ENCODE measurements at regions not wholly inside any gene's neighbourhood (a gene's known extent, or its start where the extent isn't known, plus 50 kb on each side); places are given as distances from the start of the nearest gene placed in this dataset.

DNA sequence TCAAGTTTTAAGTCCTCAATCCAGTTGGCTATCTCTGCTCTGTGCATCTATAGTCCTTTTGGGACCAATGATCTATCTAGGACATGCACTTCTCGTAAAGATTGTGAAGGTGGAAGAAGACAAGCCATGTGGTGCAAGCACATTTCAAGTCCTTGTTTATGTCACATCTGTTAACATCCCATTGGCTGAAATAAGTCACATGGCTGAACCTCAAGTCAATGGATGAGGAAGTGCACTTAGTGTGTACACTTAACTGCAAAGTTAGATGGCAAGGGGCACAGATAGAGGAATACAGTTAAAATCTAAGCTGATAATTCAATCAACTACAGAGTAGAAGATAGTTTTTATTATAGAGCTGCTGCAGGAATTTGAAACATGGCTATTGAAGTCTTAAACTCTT, 362.8 kb upstream of the TBX3 start:
- no peak overlapping the region for H3K4me3 ChIP-seq
- no peak overlapping the region for H3K27ac ChIP-seq
- no peak for DNase-seq (ENCODE audit: low spot score in 2 of 2)
- no peaks in the 10 kb centered on the region for H3K9me3 ChIP-seq
- H3K4me1 ChIP-seq: no peaks in the 10 kb centered on the region
- H3K36me3 ChIP-seq: no peaks in the 10 kb centered on the region
- TF ChIP-seq, protein P1, sequence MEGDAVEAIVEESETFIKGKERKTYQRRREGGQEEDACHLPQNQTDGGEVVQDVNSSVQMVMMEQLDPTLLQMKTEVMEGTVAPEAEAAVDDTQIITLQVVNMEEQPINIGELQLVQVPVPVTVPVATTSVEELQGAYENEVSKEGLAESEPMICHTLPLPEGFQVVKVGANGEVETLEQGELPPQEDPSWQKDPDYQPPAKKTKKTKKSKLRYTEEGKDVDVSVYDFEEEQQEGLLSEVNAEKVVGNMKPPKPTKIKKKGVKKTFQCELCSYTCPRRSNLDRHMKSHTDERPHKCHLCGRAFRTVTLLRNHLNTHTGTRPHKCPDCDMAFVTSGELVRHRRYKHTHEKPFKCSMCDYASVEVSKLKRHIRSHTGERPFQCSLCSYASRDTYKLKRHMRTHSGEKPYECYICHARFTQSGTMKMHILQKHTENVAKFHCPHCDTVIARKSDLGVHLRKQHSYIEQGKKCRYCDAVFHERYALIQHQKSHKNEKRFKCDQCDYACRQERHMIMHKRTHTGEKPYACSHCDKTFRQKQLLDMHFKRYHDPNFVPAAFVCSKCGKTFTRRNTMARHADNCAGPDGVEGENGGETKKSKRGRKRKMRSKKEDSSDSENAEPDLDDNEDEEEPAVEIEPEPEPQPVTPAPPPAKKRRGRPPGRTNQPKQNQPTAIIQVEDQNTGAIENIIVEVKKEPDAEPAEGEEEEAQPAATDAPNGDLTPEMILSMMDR (IDR thresholded peaks at IDR 0.05): no peak
- TF ChIP-seq POLR2A (IDR thresholded peaks at IDR 0.05) (no peak), POLR2AphosphoS5 (IDR thresholded peaks at IDR 0.05) (no peak)
- intact Hi-C loops (cut with DNase I; ENCODE audit: low total_unique reads): no loop called here
- H3K27me3 ChIP-seq: no peaks in the 10 kb centered on the region

DNA sequence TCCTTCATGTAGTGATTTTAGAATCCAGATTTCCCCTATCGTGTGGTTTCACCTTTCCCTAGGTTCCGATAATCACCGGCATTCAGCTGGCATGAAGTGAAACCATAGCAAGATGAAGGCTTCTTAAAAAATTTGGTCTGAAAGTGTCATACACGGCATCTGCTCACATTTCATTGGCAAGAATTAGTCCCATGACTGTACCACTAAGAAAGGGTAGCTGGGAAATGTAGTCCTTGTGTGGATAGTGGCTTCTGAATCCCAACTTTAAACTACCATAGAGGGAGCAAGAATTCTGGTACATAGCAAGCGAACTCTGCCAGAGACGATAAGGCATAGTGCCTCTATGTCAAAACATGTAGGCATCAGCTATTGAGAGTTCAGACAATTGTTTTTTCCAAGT, 360.1 kb upstream of the TBX3 start:
- Histone ChIP-seq H3K9me3 (no peaks in the 10 kb centered on the region), H3K27ac (no peak overlapping the region), H3K4me3 (no peak overlapping the region), H3K36me3 (no peaks in the 10 kb centered on the region), H3K27me3 (no peaks in the 10 kb centered on the region), H3K4me1 (no peaks in the 10 kb centered on the region)
- intact Hi-C loops (cut with DNase I; ENCODE audit: low total_unique reads): no loop called here
- DNase-seq (ENCODE audit: low spot score in 2 of 2): no peak
- TF ChIP-seq POLR2AphosphoS5 (IDR thresholded peaks at IDR 0.05) (no peak), POLR2A (IDR thresholded peaks at IDR 0.05) (no peak)
- TF ChIP-seq, protein P1 (IDR thresholded peaks at IDR 0.05): no peak

DNA sequence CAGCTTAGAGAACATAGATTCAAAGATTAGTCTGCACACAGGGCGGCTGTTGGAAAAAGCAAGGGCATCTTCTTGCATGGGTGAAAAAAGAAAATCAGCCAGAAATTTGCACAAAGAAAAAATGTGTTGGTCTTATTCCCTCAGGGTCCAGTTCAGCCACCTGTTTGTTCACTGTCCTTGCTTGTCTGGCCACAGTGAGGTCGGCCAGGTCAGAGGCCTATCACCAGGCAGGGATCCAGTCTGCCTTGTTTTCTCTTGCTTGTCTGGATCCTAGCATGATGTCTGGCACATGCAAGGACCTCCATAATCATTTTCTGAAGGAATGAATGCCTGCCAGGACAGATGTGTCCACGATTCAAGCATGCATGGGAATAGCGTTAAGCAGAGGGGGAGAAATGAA, 359.1 kb upstream of the TBX3 start:
- intact Hi-C loops (cut with DNase I; ENCODE audit: low total_unique reads): no loop called here
- TF ChIP-seq POLR2A (IDR thresholded peaks at IDR 0.05) (no peak), POLR2AphosphoS5 (IDR thresholded peaks at IDR 0.05) (no peak)
- TF ChIP-seq, protein P1 (IDR thresholded peaks at IDR 0.05): no peak
- no peaks in the 10 kb centered on the region for H3K27me3 ChIP-seq

DNA sequence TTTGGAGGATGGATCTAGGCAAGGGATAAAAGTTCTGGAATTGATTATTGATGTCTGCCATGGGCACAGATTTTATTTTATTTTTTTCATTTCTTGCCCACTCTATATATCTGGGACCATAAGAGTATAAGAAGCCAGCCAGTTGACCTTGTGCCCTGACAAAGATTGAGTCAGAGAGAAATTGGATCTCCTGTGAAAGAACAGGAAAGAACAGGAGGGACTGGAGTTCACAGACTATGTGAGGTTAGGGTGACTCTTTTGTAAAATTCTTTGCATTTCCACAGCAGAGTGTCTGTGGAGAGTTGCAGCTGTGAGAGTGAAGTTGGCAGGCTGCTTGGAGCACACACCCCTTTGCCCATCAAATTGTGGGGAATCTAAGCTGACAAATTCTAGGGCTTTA, 358.4 kb upstream of the TBX3 start:
- no peak for DNase-seq (ENCODE audit: low spot score in 2 of 2)
- Histone ChIP-seq H3K9me3 (no peaks in the 10 kb centered on the region), H3K27ac (no peak overlapping the region), H3K4me3 (no peak overlapping the region), H3K27me3 (no peaks in the 10 kb centered on the region), H3K4me1 (no peaks in the 10 kb centered on the region), H3K36me3 (no peaks in the 10 kb centered on the region)
- intact Hi-C loops (cut with DNase I; ENCODE audit: low total_unique reads): no loop called here
- TF ChIP-seq POLR2AphosphoS5 (IDR thresholded peaks at IDR 0.05): no peak
- TF ChIP-seq, protein P1 (IDR thresholded peaks at IDR 0.05): no peak
- TF ChIP-seq POLR2A (IDR thresholded peaks at IDR 0.05): no peak

More for the DNA sequence above, 359.1 kb upstream of the TBX3 start:
- H3K4me3 ChIP-seq: no peak overlapping the region
- H3K27ac ChIP-seq: no peak overlapping the region
- no peak for DNase-seq (ENCODE audit: low spot score in 2 of 2)
- no peaks in the 10 kb centered on the region for H3K36me3 ChIP-seq
- H3K4me1 ChIP-seq: no peaks in the 10 kb centered on the region
- H3K9me3 ChIP-seq: no peaks in the 10 kb centered on the region

DNA sequence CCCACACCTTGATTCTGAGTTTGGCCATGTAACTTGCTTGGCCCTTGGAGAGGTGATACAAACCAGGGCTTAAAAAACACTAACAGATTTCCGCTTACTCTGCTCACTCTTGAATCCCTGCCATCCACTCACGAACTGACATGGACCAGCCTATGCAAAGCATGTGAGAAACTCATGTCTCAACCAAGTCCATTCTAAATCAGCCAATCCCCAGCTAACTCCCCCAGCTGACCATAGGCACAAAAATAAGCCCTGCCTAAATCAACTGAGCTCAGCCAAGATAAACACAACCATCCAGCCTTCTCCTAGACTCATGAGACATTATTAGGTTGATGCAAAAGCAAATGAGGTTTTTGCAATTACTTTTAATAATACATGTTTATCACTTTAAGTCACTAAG, 353.9 kb upstream of the TBX3 start:
- Histone ChIP-seq H3K27me3 (no peaks in the 10 kb centered on the region), H3K36me3 (no peaks in the 10 kb centered on the region), H3K9me3 (no peaks in the 10 kb centered on the region), H3K4me1 (no peaks in the 10 kb centered on the region), H3K4me3 (no peak overlapping the region), H3K27ac (no peak overlapping the region)
- no peak for DNase-seq (ENCODE audit: low spot score in 2 of 2)
- intact Hi-C loops (cut with DNase I; ENCODE audit: low total_unique reads): no loop called here
- TF ChIP-seq POLR2AphosphoS5 (IDR thresholded peaks at IDR 0.05): no peak
- no peak for TF ChIP-seq POLR2A (IDR thresholded peaks at IDR 0.05)
- TF ChIP-seq, protein P1 (IDR thresholded peaks at IDR 0.05): no peak
